Tibial artery (tissue), 4 donors: ENCODE measurements at regions not wholly inside any gene's neighbourhood (a gene's known extent, or its start where the extent isn't known, plus 50 kb on each side); places are given as distances from the start of the nearest gene placed in this dataset.

Experiments
- DNase-seq, 2 donors: peaks; one replicate each; pipeline ENCODE4 v3.0.0-alpha.2; 2019
- H3K27ac ChIP-seq, 2 donors: fragments of 200-600 bp; sonication (generic) in 1 of 2; 1 replicate in 1 of 2; 2 replicates in 1 of 2; pipeline ENCODE4 v1.5.1; 2018 to 2019; ENCODE audit warnings: mild to moderate bottlenecking in 1 of 2
- H3K27me3 ChIP-seq, 2 donors: fragments of 200-600 bp; sonication (generic) in 1 of 2; one replicate each; pipeline versions ENCODE4 v1.5.1 to v1.6.0; 2016 to 2019
- H3K36me3 ChIP-seq, 3 donors: fragments of 200-600 bp; sonication (generic) in 2 of 3; one replicate each; pipeline ENCODE4 v1.5.1; 2016 to 2019; ENCODE audit warnings: mild to moderate bottlenecking in 2 of 3
- H3K4me1 ChIP-seq, 4 donors: fragments of 200-600 bp; sonication (generic) in 2 of 4; 1 replicate in 3 of 4; 2 replicates in 1 of 4; pipeline ENCODE4 v1.5.1; 2016 to 2019
- H3K4me3 ChIP-seq, 2 donors: fragments of 200-600 bp; sonication (generic) in 1 of 2; 1 replicate in 1 of 2; 2 replicates in 1 of 2; pipeline ENCODE4 v1.5.1; 2018 to 2019; ENCODE audit warnings: mild to moderate bottlenecking in 2 of 2
- H3K9me3 ChIP-seq, 3 donors: fragments of 200-600 bp; sonication (generic) in 1 of 3; one replicate each; pipeline ENCODE4 v1.5.1; 2016 to 2019
- intact Hi-C: fragments of 100-400 bp; cut with DNase I; formaldehyde crosslinking; loops from one replicate; pipeline ENCODE4 v1.15.0; 2023; ENCODE audit warnings: low total_unique reads
- TF ChIP-seq, protein P1 (sequence below), 2 experiments: fragments of 200-600 bp in 1 of 2; fragments of 450-650 bp in 1 of 2; IDR thresholded peaks; one replicate each; pipeline ENCODE4 v1.5.1; 2017 to 2019; ENCODE audit warnings: antibody characterized with exemption in 2 of 2, mild to moderate bottlenecking in 1 of 2, moderate library complexity in 1 of 2

GRCh38 chr1:222020553-222020952 is 278.7 kb upstream of the DUSP10 start:
- H3K9me3 ChIP-seq, result no peaks in the 10 kb centered on the region
- TF ChIP-seq, protein P1, sequence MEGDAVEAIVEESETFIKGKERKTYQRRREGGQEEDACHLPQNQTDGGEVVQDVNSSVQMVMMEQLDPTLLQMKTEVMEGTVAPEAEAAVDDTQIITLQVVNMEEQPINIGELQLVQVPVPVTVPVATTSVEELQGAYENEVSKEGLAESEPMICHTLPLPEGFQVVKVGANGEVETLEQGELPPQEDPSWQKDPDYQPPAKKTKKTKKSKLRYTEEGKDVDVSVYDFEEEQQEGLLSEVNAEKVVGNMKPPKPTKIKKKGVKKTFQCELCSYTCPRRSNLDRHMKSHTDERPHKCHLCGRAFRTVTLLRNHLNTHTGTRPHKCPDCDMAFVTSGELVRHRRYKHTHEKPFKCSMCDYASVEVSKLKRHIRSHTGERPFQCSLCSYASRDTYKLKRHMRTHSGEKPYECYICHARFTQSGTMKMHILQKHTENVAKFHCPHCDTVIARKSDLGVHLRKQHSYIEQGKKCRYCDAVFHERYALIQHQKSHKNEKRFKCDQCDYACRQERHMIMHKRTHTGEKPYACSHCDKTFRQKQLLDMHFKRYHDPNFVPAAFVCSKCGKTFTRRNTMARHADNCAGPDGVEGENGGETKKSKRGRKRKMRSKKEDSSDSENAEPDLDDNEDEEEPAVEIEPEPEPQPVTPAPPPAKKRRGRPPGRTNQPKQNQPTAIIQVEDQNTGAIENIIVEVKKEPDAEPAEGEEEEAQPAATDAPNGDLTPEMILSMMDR (IDR thresholded peaks at IDR 0.05), result no peak
- H3K4me1 ChIP-seq, result no peaks in the 10 kb centered on the region
- H3K27me3 ChIP-seq, result no peaks in the 10 kb centered on the region
- intact Hi-C loops, result no loop called here
- no peak overlapping the region for H3K27ac ChIP-seq
- no peaks in the 10 kb centered on the region for H3K36me3 ChIP-seq
- no peak overlapping the region for H3K4me3 ChIP-seq
- no peak for DNase-seq

GRCh38 chr1:222019029-222019428 is 277.1 kb upstream of the DUSP10 start:
- no peak overlapping the region for H3K27ac ChIP-seq
- intact Hi-C loops, result no loop called here
- TF ChIP-seq, protein P1 (IDR thresholded peaks at IDR 0.05), result no peak

DNA sequence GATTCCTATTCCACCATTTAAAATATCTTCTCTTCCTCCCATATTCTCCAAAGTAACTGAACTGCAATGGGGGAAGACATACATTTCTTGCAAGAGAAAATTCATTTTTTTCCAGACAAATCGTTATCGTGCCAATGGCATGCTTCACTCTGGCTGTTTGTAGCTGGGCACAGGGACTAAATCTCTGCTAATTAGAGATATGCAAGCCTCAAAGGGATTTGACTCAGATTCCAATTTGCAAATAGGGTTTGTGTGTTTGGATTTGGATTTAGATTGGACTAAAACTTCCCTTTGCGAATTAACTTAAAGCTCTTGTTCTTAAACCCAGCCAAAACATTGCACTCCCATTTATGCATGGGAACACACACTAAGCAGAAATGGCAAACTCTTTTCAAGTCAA is 276.2 kb upstream of the DUSP10 start:
- Histone ChIP-seq H3K4me1 (no peaks in the 10 kb centered on the region), H3K9me3 (no peaks in the 10 kb centered on the region), H3K4me3 (no peak overlapping the region), H3K36me3 (no peaks in the 10 kb centered on the region), H3K27me3 (no peaks in the 10 kb centered on the region), H3K27ac (no peak overlapping the region)
- TF ChIP-seq, protein P1 (IDR thresholded peaks at IDR 0.05), result no peak
- intact Hi-C loops, result no loop called here
- no peak for DNase-seq

More at GRCh38 chr1:222019029-222019428, 277.1 kb upstream of the DUSP10 start:
- no peaks in the 10 kb centered on the region for H3K9me3 ChIP-seq
- no peaks in the 10 kb centered on the region for H3K4me1 ChIP-seq
- no peak overlapping the region for H3K4me3 ChIP-seq
- no peaks in the 10 kb centered on the region for H3K27me3 ChIP-seq
- DNase-seq, result no peak
- no peaks in the 10 kb centered on the region for H3K36me3 ChIP-seq

DNA sequence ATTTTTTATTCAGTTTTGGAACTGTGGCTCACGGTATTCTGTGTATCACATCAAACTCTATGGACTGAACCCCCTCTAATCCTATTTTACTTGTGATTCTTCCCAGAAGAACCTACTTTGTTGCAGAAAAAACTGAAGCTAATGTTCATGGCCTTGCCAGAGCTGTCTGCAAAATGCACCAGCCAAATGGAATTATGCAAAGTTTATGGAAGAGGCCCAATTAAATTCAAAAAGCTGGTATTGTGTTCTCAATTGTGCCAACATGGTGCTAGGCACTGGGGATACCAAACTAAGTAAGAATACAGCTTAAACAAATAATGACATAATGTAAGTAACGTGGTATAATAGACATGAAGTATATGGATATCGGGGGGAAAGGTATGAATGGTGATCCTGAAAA is 273.8 kb upstream of the DUSP10 start:
- intact Hi-C loops, result no loop called here
- H3K36me3 ChIP-seq, result no peaks in the 10 kb centered on the region
- DNase-seq, result no peak

DNA sequence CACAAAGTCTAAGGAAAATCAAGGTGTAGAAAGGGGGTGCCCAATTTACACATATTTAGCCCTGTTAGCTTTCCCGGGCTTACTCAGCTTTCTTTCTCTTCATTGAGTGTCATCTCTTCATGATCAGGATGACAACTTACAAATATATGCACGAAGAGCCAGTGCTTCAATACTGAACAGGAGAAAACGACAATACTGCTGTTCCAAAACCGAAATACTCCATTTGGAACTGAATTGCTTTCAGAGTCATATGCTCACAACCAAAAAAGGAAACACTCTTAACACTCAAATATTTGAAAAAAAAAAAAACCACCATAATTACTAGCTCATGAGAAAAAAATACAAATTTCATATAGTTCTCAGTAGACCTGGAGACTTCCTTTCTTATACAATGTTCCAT is 272.1 kb upstream of the DUSP10 start:
- Histone ChIP-seq H3K4me1 (no peaks in the 10 kb centered on the region), H3K36me3 (no peaks in the 10 kb centered on the region), H3K9me3 (no peaks in the 10 kb centered on the region), H3K4me3 (no peak overlapping the region), H3K27ac (no peak overlapping the region), H3K27me3 (no peaks in the 10 kb centered on the region)
- no peak for DNase-seq
- TF ChIP-seq, protein P1 (IDR thresholded peaks at IDR 0.05), result no peak
- intact Hi-C loops, result no loop called here

More for the DNA sequence above, 273.8 kb upstream of the DUSP10 start:
- Histone ChIP-seq H3K27me3 (no peaks in the 10 kb centered on the region), H3K9me3 (no peaks in the 10 kb centered on the region), H3K4me3 (no peak overlapping the region), H3K27ac (no peak overlapping the region), H3K4me1 (no peaks in the 10 kb centered on the region)
- TF ChIP-seq, protein P1 (IDR thresholded peaks at IDR 0.05), result no peak

GRCh38 chr1:222012816-222013215 is 270.9 kb upstream of the DUSP10 start:
- DNase-seq, result no peak
- intact Hi-C loops, result no loop called here
- TF ChIP-seq, protein P1 (IDR thresholded peaks at IDR 0.05), result no peak

More at GRCh38 chr1:222012816-222013215, 270.9 kb upstream of the DUSP10 start:
- Histone ChIP-seq H3K4me1 (peaks cover 0 to 6% (median 0%) of the 10 kb centered on the region in 4 donors), H3K27me3 (no peaks in the 10 kb centered on the region), H3K27ac (no peak overlapping the region), H3K9me3 (no peaks in the 10 kb centered on the region), H3K36me3 (no peaks in the 10 kb centered on the region), H3K4me3 (no peak overlapping the region)
